ENCODE measurements at regions not wholly inside any gene's neighbourhood (a gene's known extent, or its start where the extent isn't known, plus 50 kb on each side); places are given as distances from the start of the nearest gene placed in this dataset.

- no peak for DNase-seq (ENCODE audit: low spot score)
Measured at GRCh38 chr18:1253827-1254226, 349.2 kb downstream of the ADCYAP1 start.

GRCh38 chr18:1261054-1261453 lies 356.4 kb downstream of the ADCYAP1 start:
- no peak for TF ChIP-seq CTCF (IDR thresholded peaks at IDR 0.05; ENCODE audit: extremely low read depth, missing control alignments)
- DNase-seq (ENCODE audit: low spot score): no peak

More at GRCh38 chr18:1253827-1254226, 349.2 kb downstream of the ADCYAP1 start:
- no peak for TF ChIP-seq CTCF (IDR thresholded peaks at IDR 0.05; ENCODE audit: extremely low read depth, missing control alignments)

GRCh38 chr18:1267021-1267420 lies 362.4 kb downstream of the ADCYAP1 start:
- no peak for DNase-seq (ENCODE audit: low spot score)

GRCh38 chr18:1270081-1270480 lies 365.4 kb downstream of the ADCYAP1 start:
- DNase-seq (ENCODE audit: low spot score): no peak
- TF ChIP-seq CTCF (IDR thresholded peaks at IDR 0.05; ENCODE audit: extremely low read depth, missing control alignments): no peak

More at GRCh38 chr18:1267021-1267420, 362.4 kb downstream of the ADCYAP1 start:
- no peak for TF ChIP-seq CTCF (IDR thresholded peaks at IDR 0.05; ENCODE audit: extremely low read depth, missing control alignments)

GRCh38 chr18:1273469-1273868 lies 368.8 kb downstream of the ADCYAP1 start:
- no peak for TF ChIP-seq CTCF (IDR thresholded peaks at IDR 0.05; ENCODE audit: extremely low read depth, missing control alignments)

GRCh38 chr18:1292167-1292566 lies 387.5 kb downstream of the ADCYAP1 start:
- DNase-seq (ENCODE audit: low spot score): no peak

More at GRCh38 chr18:1273469-1273868, 368.8 kb downstream of the ADCYAP1 start:
- DNase-seq (ENCODE audit: low spot score): no peak

GRCh38 chr18:1294229-1294628 lies 389.6 kb downstream of the ADCYAP1 start:
- no peak for TF ChIP-seq CTCF (IDR thresholded peaks at IDR 0.05; ENCODE audit: extremely low read depth, missing control alignments)
- no peak for DNase-seq (ENCODE audit: low spot score)

More at GRCh38 chr18:1292167-1292566, 387.5 kb downstream of the ADCYAP1 start:
- TF ChIP-seq CTCF (IDR thresholded peaks at IDR 0.05; ENCODE audit: extremely low read depth, missing control alignments): no peak

All from GM20000 (cell line).